HG03342 (cell line): ENCODE measurements at regions not wholly inside any gene's neighbourhood (a gene's known extent, or its start where the extent isn't known, plus 50 kb on each side); places are given as distances from the start of the nearest gene placed in this dataset.
A peak's percentile ranks its signal among the peaks of the same experiment; 100 is the strongest.
"Not testable (repeated sequence)": the region's sequence is repeated elsewhere in the genome, so short reads cannot be mapped to it uniquely, and the experiment has no call there.

Experiments used
- ATAC-seq: cut with Tn5 transposase; IDR thresholded peaks from one replicate; pipeline ENCODE4 v1.9.1; 2021; ENCODE audit warnings: mild to moderate bottlenecking, moderate library complexity; ENCODE audit not compliant: unreplicated experiment

DNA sequence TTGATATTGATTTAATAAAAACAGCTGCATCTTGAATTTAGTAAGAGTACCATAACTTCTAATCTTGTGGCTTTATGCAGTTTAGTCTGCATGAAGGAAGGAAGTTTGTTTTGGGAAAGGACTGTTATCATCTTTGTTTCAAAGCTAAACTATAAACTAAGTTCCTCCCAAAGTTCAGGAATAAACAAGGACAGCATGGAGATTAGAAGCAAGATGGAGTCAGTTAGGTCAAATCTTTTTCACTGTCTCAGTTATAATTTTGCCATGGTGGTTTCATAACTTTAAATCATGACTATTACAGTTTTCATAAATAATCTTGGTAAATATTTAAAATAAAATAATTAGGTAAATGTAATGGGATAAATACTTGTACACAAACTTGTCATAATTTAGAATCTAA, 189.9 kb upstream of the ETV3 start:
- ATAC-seq: not testable (repeated sequence)

DNA sequence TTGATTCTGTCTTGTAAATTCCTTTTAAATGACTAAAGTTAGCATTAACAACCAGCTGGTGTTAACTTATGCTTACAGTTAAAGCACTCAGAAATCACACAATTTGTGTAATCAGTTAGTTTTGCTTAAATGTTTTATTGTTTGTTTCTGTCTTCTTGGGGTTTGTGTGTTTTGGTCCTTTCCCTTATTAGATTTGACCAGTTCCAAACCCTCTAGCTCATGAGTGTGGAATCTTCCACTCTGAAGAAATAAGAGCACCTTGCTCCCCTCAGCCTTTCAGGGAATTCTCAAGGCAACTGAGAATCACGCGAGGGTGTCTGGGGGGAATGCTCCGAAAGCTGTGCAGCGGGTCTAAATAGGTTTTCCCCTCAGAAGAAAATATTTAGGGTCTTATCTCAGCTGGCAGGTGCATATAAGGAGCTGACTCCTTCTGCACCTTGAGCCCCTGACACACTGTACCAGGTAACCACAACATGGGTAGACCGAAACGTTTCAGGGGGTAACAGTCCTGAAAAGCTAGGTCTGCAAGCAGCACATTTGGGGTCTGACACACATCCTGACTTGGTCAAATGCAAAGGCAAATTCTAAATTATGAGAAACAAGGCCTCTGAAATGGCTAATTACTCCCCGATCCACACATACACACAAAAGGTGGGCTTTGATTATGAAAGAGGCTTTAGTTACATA, 188.1 kb upstream of the ETV3 start:
- no peak for ATAC-seq

DNA sequence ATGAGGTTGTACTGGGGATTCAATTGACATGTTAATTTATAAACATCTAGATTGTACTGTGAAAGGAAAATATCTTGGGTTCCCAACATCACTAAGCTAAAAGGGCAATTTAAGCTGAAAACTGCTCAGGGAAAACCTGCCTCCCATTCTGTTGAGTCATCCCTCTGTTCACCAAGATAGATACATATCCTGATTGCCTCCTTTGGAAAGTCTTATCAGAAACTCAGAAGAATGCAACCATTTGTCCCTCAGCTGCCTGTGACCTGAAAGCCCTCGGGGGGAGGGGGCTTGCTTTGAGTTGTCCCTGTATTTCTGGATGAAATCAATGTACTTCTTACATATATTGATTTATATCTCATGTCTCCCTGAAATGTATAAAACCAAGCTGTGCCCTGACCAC, 187.0 kb upstream of the ETV3 start:
- ATAC-seq: no peak

DNA sequence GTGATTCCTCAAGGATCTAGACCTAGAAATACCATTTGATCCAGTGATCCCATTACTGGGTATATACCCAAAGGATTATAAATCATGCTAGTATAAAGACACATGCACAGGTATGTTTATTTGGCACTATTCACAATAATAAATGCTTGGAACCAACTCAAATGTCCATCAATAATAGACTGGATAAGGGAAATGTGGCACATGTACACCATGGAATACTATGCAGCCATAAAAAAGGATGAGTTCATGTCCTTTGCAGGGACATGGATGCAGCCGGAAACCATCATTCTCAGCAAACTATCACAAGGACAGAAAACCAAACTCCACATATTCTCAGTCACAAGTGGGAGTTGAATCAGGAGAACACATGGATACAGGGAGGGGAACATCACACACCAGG, 183.8 kb upstream of the ETV3 start:
- ATAC-seq: not testable (repeated sequence)

DNA sequence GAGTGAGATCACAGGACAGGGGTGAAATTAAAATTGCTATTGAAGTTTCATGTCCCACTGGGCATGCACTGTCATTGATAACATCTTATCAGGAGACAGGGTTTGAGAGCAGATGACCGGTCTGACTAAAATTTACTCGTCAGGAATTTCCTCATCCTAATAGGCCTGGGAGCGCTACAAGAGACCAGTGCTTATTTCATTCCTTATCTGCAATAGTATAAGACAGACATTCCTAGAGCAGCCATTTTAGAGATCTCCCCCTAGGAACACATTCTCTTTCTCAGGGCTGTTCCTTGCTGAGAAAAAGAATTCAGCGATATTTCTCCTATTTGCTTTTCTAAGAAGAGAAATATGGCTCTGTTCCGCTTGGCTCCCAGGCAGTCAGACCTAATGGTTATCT, 181.4 kb upstream of the ETV3 start:
- no peak for ATAC-seq

DNA sequence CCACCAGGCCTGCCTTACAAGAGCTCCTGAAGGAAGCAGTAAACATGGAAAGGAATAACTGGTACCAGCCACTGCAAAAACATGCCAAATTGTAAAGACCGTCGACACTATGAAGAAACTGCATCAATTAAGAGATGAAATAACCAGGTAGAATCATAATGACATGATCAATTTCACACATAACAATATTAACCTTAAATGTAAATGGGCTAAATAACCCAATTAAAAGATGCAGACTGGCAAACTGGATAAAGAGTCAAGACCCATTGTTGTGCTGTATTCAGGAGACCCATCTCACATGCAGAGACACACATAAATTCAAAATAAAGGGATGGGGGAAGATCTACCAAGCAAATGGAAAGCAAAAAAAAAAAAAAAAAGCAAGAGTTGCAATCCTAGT, 179.0 kb upstream of the ETV3 start:
- not testable (repeated sequence) for ATAC-seq

DNA sequence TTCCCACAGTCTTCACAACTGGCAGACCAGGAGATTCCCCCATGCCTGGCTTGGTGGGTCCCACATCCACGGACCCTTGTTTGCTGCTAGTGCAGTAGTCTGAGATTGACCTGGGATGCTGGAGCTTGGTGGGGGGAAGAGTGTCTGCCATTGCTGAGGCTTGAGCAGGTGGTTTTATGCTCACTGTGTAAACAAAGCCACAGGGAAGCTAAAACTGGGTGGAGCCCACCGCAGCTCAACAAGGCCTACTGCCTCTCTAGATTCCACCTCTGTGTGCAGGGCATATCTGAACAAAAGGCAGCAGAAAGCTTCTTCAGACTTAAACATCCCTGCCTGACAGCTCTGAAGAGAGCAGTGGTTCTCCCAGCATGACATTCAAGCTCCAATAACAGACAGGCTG, 177.3 kb upstream of the ETV3 start:
- ATAC-seq: no peak

DNA sequence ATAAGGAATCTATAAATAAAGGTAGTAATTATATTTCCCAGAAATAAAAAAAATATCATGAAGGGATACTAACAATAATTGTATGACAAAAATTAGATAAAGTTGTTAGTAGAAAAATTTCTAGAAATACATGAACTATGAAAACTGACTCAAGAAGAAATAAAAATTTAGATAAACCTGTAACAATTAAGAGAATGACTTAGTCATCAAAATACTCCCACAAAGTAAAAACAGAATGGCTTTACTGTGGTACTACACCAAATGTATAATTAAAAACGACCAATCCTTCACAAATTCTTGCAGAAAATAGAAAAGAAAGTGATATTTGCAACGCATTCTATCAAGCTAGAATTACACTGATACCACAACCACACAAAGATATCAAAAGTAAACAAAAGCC, 176.2 kb upstream of the ETV3 start:
- ATAC-seq: no peak

DNA sequence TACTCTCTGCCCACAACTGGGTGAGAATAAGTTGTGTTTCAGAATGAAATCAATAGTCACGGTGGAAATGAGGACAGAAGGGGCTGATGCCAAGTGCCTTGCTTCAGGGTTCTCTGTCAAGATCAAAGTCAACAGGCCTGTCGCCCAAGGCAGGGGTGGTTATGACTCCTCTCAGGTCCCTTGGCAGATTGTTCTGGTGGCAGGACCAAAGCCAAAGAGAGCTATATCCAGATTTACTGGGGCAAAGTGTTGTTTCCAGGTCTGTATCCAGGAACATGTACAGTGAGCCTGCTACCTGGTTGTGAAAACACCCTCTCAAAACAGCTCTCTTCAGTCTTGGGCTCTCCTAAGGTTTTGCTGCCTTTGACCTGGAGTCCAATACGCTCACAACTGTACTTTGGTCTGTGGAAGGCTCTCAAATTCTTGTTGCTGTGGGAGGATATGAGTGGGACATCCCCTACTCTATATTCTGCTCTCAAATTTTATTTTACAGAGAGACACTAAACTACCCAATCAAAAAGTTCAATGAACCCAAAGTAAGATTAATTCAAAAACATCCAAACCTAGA, 175.1 kb upstream of the ETV3 start:
- no peak for ATAC-seq

DNA sequence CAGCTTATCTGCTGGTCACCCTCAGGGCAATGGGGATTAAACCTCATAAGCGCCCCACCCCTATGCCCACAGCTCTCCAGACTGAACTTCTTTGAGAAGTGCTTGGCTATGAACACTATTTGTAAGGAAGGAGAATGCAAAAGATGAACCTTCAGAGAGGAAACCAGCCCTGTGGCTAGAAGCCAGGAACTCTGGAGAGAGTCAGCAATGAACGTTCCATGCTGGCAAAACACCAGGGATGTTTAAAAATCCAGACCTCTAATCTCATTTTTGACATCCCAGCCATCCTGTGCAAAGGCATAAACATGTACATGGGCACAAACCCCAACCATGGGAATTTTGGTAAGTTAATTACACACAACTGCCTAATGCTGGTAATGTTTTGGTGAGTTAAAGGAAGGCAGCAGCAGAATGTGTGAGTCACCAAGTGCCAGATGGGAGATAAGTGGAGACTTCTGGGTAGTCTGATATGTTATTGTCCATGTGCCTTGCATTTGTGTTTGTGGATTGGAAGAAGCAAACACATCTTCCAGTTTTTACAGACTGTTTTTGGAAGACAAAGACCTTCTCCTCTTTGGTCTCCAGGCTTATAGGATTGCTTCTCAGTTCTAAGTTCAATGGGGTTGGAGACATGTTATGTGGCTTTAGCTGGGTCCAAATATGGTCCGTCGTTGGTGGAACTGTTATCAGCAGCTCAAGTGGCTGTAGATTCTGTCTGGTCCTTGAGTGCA, 174.1 kb upstream of the ETV3 start:
- ATAC-seq: no peak

DNA sequence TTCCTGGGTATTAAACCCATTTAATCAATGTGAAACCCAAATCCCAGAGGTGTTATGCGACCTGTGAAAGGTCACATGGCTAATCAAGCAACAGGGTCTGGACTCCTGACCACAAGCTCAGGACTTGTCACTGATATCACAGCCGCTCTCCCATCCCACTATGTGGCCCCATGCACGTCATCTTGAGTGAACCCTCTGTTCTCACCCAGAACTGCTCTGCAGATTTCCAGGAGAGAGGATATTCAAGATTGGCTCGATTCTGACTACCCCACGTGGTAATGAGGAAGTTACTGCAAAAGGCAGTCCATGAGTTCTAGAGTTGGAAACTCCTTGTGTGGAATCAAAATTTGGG, 173.5 kb upstream of the ETV3 start:
- ATAC-seq: no peak

DNA sequence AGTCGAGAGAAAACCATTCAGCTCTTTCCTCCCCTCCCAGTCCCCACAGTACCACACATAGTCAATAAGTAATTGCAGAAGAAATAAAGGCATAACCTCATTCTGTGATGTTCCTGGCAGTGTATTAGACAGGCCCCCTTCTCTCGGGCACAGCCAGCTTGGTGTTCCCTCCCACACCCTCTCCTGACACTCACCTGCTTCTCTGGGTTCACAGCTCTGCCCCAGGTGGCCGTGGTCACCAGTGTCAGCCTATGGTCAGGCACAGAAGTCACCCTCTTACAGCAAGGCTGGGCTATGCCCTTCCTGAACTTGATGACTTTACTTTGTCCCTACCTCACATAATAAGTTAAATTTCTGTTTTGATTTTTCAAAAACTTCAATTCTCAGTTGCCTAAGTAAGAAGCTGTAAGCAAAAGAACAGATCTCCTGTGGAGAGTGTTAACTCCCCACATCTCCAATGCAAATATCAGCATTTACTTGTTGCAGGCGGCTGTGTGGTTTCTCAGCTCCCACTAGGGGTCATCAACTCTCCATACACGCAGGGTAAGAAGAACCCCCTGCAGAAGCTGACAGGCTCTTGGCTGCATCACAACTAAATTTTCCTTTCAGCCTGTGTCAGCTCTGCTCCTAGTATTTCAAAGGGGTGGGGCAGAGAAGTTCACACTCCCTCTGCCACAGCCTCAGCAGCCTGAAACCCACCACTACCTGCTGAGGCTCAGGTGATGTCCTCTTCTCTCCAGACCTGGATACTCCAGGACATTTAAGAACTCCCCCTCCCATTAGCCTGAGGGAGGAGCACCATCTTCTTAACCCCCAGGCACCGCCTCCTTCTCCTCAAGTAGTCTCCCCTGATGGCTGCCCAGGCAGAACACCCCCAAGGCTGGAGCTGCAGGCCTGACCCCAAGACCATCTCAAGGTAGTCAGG, 172.9 kb upstream of the ETV3 start:
- ATAC-seq: peak; percentile 55

DNA sequence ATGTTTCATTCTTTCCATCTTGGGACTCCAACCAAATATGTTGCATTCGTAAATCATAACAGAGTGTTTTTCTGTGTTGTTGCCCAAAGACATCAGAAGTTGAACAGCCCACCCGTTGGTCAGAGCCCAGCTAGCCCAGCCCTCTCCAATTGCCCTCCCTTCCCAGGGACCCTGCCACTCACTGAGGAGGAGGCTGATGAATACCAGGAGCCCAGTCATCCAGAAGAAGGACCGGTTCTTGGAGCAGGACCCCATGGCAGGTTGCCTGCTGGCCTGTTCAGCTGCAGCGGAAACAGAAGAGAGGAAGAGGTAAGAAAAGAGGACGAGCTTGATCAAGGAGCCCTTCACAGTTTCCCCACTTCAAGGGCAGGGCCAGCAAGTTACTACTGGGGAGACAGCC, 172.2 kb upstream of the ETV3 start:
- no peak for ATAC-seq

DNA sequence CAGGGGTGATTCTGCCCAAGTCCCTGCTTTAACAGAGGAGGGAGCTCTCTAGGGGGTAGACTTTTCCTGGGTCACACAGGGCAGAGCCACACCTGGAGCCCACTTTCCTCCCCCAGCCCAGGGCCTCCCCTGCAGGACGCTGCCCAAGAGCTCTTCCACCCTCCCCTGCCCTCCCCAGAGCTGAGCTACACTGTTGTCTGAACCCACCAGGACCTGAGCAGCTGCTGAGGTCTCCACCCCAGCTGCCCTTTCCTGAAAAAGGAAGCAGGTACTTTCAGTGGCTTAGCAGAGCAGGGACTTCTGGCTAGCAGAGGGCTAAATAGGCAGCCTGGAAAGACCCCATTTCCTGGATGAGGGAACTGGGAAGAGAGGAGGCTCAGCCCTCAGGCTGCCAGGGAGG, 169.3 kb upstream of the ETV3 start:
- peak; percentile 60 for ATAC-seq

DNA sequence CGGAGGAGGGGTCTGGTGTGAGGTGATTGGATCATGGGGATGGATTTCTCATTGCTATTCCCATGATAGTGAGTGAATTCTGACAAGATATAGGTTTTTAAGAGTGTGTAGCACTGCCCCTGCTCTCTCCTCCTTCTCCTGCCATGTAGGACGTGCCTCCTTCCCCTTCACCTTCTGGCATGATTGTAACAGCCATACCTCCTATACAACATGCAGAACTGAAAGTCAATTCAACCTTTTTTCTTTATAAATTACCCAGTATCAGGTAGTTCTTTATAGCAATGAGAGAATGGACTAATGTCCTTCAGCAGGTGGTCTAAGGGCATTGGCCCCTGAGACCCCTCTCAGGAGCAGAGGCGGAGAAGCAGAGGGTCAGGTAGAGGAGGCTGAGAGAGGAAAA, 168.7 kb upstream of the ETV3 start:
- no peak for ATAC-seq

DNA sequence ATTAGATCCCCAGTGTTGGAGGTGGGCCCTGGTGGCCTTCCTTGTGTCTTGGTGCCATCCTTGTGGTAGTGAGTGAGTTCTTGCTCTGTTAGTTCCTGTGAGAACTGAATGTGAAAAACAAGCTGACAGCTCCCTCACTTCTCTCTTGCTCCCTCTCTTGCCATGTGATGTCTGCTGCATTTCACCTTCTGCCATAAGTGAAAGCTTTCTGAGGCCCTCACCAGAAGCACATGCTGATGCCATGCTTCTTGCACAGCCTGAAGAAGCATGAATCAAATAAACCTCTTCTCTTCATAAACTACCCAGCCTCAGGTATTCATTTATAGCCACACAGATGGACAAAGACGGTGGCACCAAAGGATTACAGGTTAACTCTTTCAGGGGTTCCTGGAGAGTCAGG, 166.1 kb upstream of the ETV3 start:
- no peak for ATAC-seq

DNA sequence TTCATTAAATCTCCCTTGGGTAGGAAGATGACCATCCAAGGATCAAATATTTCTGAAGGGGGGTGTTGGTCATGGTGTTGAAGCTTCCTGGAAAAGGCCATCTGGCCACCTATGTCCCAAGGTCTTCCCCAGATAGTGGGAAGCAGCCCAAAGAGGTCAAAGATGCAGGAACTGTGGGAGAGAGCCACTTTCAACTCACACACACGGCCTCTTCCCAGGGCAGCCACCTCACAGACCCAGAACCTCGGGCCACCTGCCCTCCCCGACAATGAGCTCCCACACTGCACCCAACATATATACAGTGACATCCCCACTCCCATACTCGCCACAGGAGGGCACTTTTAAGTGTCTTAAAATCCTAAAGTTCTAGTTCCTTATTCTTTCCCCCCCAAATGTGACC, 164.5 kb upstream of the ETV3 start:
- ATAC-seq: no peak

DNA sequence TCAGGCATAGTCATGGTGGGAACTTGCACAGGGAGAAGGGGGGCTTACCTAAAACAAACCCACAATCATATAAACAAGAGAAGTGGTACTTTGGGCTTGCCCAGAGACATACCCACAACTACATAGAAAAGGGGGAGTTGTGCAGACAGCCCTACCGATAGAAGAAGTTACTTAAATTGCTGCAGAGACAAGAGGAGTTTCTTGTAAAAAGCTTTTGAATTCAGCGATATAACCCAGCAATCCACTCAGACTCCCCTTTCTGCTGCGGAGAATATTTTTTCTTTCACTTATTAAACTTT, 164.0 kb upstream of the ETV3 start:
- ATAC-seq: no peak

DNA sequence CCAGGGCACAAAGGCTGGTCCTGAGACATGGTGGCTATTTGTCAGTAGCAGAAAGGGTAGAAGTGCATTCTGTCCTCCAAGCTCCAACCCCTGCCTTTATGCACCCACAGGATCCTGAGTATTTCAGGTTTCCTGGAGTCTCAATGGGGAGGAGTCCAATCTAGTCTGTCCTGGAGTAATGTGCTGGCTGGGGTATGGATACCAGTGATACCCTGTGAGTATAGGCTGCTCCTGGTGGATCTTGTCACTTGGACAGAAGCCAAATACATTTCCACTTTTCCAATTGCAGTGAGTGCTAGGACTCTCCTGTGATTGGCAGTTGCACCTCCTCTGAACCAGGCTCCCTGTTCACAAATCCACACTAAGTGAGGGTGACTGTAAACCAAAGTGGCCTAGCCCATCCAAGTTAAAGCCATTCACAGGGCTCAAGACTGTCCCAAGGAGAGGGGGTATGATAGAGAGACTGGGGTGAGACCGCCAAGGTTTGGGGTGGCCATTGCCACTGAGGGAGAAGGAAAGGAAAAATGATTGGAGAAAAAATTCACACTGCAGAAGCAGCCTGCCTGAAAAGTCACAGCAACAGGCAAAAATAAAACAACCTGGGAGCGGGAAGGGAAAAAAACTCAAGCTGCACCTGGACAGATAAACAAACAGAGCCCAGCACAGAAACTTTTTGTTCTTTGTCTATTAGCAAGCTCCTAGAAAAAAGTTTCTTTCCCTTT, 163.4 kb upstream of the ETV3 start:
- ATAC-seq: no peak

DNA sequence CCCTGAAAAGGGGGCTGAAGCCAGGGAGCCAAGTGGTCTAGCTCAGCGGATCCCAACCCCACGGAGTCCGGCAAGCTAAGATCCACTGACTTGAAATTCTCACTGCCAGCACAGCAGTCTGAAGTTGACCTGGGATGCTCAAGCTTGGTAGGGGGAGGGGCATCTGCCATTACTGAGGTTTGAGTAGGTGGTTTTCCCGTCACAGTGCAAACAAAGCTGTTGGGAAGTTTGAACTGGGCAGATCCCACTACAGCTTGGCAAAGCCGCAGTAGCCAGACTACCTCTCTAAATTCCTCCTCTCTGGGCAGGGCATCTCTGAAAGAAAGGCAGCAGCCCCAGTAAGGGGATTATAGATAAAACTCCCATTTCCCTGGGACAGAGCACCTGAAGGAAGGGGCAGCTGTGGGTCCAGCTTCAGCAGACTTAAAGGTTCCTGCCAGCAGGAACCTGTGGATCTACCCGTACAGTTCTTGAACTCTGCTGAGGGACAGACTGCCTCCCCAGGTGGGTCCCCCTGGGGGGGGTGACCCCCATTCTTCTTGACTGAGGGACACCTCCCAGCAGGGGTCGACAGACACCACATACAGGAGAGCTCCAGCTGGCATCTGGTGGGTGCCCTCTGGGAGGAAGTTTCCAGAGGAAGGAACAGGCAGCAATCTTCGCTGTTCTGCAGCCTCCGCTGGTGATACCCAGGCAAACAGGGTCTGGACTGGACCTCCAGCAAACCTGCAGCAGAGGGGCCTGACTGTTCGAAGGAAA, 156.4 kb upstream of the ETV3 start:
- ATAC-seq: not testable (repeated sequence)
